Vagina (tissue), 2 donors: ENCODE measurements at regions not wholly inside any gene's neighbourhood (a gene's known extent, or its start where the extent isn't known, plus 50 kb on each side); places are given as distances from the start of the nearest gene placed in this dataset.
A peak's percentile ranks its signal among the peaks of the same experiment; 100 is the strongest.

Experiments used
- CTCF ChIP-seq, 3 experiments: fragments of 450-650 bp in 2 of 3; fragments of 200-600 bp in 1 of 3; sonication (generic) in 1 of 3; IDR thresholded peaks; one replicate each; pipeline ENCODE4 v1.5.1; 2017 to 2019; ENCODE audit warnings: antibody characterized with exemption in 3 of 3, mild to moderate bottlenecking in 2 of 3, moderate library complexity in 2 of 3
- POLR2A ChIP-seq, 2 donors: fragments of 450-650 bp; IDR thresholded peaks; one replicate each; pipeline ENCODE4 v1.6.1; 2017; ENCODE audit warnings: antibody characterized with exemption in 2 of 2, mild to moderate bottlenecking in 2 of 2, moderate library complexity in 2 of 2

GRCh38 chr6:44052419-44053023 is 74.7 kb downstream of the MRPL14 start:
- TF ChIP-seq CTCF (IDR thresholded peaks at IDR 0.05) (peak in 1 of 3 experiments; percentile 10), POLR2A (IDR thresholded peaks at IDR 0.05) (no peak)
